ENCODE measurements at regions not wholly inside any gene's neighbourhood (a gene's known extent, or its start where the extent isn't known, plus 50 kb on each side); places are given as distances from the start of the nearest gene placed in this dataset.

DNA sequence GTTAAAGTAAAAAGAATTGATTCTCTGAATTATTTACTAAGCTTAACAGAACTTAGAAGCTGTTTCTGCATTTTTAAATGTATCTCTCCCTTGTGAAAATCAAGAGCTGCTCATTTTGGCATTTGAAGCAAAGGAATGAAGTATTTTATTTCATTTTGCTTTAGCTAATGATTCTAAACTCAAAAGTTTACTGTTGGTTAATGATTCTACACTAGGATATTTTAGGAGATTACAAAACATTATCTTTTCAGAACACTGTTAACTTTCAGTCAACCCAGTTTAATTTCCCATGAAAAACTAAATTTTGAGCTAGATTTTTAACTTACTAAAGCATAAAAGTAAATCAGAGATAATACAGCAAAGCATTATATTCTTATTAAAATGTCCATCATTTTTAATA lies 355.2 kb upstream of the CXorf51B start:
- H3K9me3 Mint-ChIP-seq: peaks cover 62 to 67% of the 10 kb centered on the region in 2 experiments

More for the DNA sequence above, 355.2 kb upstream of the CXorf51B start:
- Mint-ChIP-seq H3K4me1 (no peaks in the 10 kb centered on the region), H3K36me3 (ENCODE audit: insufficient read depth in 1 of 3, low read depth in 3 of 3) (no peaks in the 10 kb centered on the region), H3K27ac (no peak overlapping the region), H3K27me3 (ENCODE audit: low read depth) (no peaks in the 10 kb centered on the region), H3K4me3 (no peak overlapping the region)
- H3K23ac ChIP-seq (ENCODE audit: insufficient read length, low read depth, low read length): no peak overlapping the region
- no peak overlapping the region for H2BK15ac ChIP-seq (ENCODE audit: low read depth, low read length)
- H3K27me3 ChIP-seq (ENCODE audit: insufficient read depth, low read length): no peaks in the 10 kb centered on the region
- H3K9ac ChIP-seq (ENCODE audit: extremely low read depth, insufficient read length, low read length): no peak overlapping the region
- no peak overlapping the region for H3K14ac ChIP-seq (ENCODE audit: insufficient read depth, low read length)
- no peak overlapping the region for H3K18ac ChIP-seq (ENCODE audit: insufficient read length, low read depth, low read length)
- H3T11ph ChIP-seq (ENCODE audit: low read length): no peak overlapping the region
- no peak overlapping the region for H3K27ac ChIP-seq (ENCODE audit: insufficient read length, low read depth, low read length)
- TF ChIP-seq, protein P1, sequence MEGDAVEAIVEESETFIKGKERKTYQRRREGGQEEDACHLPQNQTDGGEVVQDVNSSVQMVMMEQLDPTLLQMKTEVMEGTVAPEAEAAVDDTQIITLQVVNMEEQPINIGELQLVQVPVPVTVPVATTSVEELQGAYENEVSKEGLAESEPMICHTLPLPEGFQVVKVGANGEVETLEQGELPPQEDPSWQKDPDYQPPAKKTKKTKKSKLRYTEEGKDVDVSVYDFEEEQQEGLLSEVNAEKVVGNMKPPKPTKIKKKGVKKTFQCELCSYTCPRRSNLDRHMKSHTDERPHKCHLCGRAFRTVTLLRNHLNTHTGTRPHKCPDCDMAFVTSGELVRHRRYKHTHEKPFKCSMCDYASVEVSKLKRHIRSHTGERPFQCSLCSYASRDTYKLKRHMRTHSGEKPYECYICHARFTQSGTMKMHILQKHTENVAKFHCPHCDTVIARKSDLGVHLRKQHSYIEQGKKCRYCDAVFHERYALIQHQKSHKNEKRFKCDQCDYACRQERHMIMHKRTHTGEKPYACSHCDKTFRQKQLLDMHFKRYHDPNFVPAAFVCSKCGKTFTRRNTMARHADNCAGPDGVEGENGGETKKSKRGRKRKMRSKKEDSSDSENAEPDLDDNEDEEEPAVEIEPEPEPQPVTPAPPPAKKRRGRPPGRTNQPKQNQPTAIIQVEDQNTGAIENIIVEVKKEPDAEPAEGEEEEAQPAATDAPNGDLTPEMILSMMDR (conservative IDR thresholded peaks at IDR 0.05): no peak
- H4K91ac ChIP-seq (ENCODE audit: insufficient read length, low read depth, low read length): no peak overlapping the region
- no peaks in the 10 kb centered on the region for H3K79me2 ChIP-seq (ENCODE audit: insufficient read depth, low read length)
- H3K56ac ChIP-seq (ENCODE audit: insufficient read length, low read depth, low read length): no peak overlapping the region
- no peak overlapping the region for H2BK120ac ChIP-seq (ENCODE audit: low read depth, low read length, poor library complexity, severe bottlenecking)
- no peaks in the 10 kb centered on the region for H4K20me1 ChIP-seq (ENCODE audit: control insufficient read depth, insufficient read depth, insufficient read length)
- H3K4ac ChIP-seq (ENCODE audit: low read depth, low read length): no peak overlapping the region
- H3K4me1 ChIP-seq (ENCODE audit: insufficient read depth, low read length): no peaks in the 10 kb centered on the region
- no peaks in the 10 kb centered on the region for H3K23me2 ChIP-seq (ENCODE audit: insufficient read length, low read depth, low read length, poor library complexity, severe bottlenecking)
- no peak overlapping the region for H2BK5ac ChIP-seq (ENCODE audit: insufficient read length, low read length)
- H3K9me3 ChIP-seq (ENCODE audit: control insufficient read depth, low read depth, low read length): peaks cover 9% of the 10 kb centered on the region
- no peaks in the 10 kb centered on the region for H3K79me1 ChIP-seq (ENCODE audit: insufficient read depth, low read depth, low read length, poor library complexity, severe bottlenecking)
- H2BK12ac ChIP-seq (ENCODE audit: insufficient read length, low read depth, low read length): no peak overlapping the region
- H2BK20ac ChIP-seq (ENCODE audit: low read depth, low read length, poor library complexity, severe bottlenecking): no peak overlapping the region
- no peak overlapping the region for H3K4me2 ChIP-seq (ENCODE audit: insufficient read depth, insufficient read length, low read length)
- H2AK5ac ChIP-seq (ENCODE audit: insufficient read length, low read length): no peak overlapping the region
- no peak for DNase-seq
- no peak overlapping the region for H4K5ac ChIP-seq (ENCODE audit: insufficient read length, low read depth, low read length)
- H2AFZ ChIP-seq (ENCODE audit: low read length): no peak overlapping the region
- no peak overlapping the region for H4K8ac ChIP-seq (replicated peaks; ENCODE audit: insufficient read length, low read depth, low read length)
